ENCODE measurements at regions not wholly inside any gene's neighbourhood (a gene's known extent, or its start where the extent isn't known, plus 50 kb on each side); places are given as distances from the start of the nearest gene placed in this dataset.

DNA sequence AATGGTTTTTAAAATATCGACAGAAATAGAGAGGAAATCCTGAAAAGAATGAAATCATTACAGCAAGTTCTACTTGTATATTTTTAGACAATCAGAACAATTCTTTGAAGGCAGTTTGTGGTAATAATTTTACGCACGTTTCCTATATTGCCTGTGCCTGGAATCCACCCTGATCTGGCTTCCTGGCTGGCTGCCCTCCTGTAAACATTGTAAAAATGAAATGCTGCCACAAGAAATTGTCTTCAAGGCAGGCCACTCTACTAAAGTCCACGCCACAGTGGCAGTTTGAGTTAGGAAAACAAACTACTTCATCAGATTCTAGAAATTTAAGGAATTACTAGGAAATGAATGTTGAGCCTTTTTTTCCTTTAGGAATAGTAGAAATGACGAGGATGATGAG is 454.5 kb upstream of the NR5A2 start:
- H3K27ac ChIP-seq = no peak overlapping the region
- DNase-seq (ENCODE audit: low spot score in 2 of 2) = no peak
- no peak for TF ChIP-seq POLR2AphosphoS5 (IDR thresholded peaks at IDR 0.05)
- TF ChIP-seq, protein P1, sequence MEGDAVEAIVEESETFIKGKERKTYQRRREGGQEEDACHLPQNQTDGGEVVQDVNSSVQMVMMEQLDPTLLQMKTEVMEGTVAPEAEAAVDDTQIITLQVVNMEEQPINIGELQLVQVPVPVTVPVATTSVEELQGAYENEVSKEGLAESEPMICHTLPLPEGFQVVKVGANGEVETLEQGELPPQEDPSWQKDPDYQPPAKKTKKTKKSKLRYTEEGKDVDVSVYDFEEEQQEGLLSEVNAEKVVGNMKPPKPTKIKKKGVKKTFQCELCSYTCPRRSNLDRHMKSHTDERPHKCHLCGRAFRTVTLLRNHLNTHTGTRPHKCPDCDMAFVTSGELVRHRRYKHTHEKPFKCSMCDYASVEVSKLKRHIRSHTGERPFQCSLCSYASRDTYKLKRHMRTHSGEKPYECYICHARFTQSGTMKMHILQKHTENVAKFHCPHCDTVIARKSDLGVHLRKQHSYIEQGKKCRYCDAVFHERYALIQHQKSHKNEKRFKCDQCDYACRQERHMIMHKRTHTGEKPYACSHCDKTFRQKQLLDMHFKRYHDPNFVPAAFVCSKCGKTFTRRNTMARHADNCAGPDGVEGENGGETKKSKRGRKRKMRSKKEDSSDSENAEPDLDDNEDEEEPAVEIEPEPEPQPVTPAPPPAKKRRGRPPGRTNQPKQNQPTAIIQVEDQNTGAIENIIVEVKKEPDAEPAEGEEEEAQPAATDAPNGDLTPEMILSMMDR (IDR thresholded peaks at IDR 0.05) = no peak
- TF ChIP-seq POLR2A (IDR thresholded peaks at IDR 0.05) = no peak
- no peak for TF ChIP-seq EP300 (IDR thresholded peaks at IDR 0.05)
- no peaks in the 10 kb centered on the region for H3K27me3 ChIP-seq
- H3K9me3 ChIP-seq = no peaks in the 10 kb centered on the region
- H3K4me3 ChIP-seq = no peak overlapping the region
- H3K36me3 ChIP-seq = no peaks in the 10 kb centered on the region
- WGBS = 38% methylated on average over 5 of the region's 5 CpGs
- H3K4me1 ChIP-seq = no peaks in the 10 kb centered on the region

DNA sequence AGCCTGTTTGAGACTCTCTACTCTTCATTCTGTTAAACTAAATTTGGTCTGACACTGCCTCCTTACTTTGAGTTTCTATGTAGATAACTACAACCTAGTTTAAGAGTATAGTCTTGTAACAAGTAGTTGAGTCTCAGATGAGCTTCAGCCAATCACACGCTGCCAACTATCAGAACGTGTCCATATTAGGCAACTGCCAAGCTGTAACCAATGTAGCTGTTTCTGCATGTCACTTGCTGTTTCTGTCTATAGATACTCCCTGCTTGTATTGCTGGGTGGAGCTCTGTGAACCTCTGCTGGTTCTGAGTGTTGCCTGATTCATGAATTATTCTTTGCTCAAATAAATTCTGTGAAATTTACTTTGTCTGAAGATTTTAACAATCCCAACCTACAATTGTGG is 452.6 kb upstream of the NR5A2 start:
- WGBS = 69% methylated on average over 2 of the region's 2 CpGs
- Histone ChIP-seq H3K4me1 (no peaks in the 10 kb centered on the region), H3K9me3 (no peaks in the 10 kb centered on the region), H3K27me3 (no peaks in the 10 kb centered on the region), H3K36me3 (no peaks in the 10 kb centered on the region), H3K4me3 (no peak overlapping the region), H3K27ac (no peak overlapping the region)
- no peak for DNase-seq (ENCODE audit: low spot score in 2 of 2)
- TF ChIP-seq EP300 (IDR thresholded peaks at IDR 0.05) = no peak
- TF ChIP-seq POLR2A (IDR thresholded peaks at IDR 0.05) = no peak
- TF ChIP-seq, protein P1 (IDR thresholded peaks at IDR 0.05) = no peak
- no peak for TF ChIP-seq POLR2AphosphoS5 (IDR thresholded peaks at IDR 0.05)

DNA sequence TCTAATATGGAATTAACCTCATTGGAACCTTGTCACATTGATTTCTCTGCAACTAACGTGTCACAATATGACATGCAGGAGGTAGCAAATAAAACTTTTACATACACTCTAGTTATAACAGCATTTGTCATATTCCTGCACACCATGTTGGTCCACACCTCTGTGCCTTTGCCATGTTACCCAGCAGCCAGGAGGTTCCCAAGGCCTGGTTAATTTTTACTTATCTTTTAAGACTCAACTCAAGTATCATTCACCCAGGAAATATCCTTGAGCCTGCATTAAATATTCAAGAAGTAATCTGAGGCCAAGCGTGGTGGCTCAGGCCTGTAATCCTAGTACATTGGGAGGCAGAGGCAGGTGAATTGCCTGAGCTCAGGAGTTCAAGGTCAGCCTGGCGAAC is 447.2 kb upstream of the NR5A2 start:
- TF ChIP-seq EP300 (IDR thresholded peaks at IDR 0.05) (no peak), POLR2A (IDR thresholded peaks at IDR 0.05) (no peak), POLR2AphosphoS5 (IDR thresholded peaks at IDR 0.05) (no peak)
- TF ChIP-seq, protein P1 (IDR thresholded peaks at IDR 0.05) = no peak
- no peaks in the 10 kb centered on the region for H3K36me3 ChIP-seq
- H3K4me3 ChIP-seq = no peak overlapping the region
- DNase-seq (ENCODE audit: low spot score in 2 of 2) = no peak
- no peaks in the 10 kb centered on the region for H3K27me3 ChIP-seq
- 90% methylated on average over 3 of the region's 3 CpGs for WGBS
- no peaks in the 10 kb centered on the region for H3K9me3 ChIP-seq
- H3K4me1 ChIP-seq = no peaks in the 10 kb centered on the region
- H3K27ac ChIP-seq = no peak overlapping the region

DNA sequence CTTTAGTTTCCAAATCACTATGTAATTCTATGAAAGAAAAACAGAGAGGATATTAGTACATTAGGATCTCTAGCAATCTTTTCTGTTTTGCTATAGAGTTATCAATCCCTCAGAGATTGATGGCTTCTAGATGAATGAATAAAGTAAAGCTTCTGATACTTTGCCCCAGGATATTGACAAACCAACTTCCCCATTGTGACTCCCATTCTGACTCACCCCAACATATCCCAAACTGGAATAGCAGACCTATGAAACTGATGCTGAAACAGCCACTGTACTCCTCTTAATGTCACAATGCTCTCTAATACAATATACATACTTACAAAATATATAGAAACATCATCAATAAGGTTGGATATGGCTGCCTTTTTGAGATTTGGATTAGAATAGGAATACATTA is 442.1 kb upstream of the NR5A2 start:
- no peak for TF ChIP-seq POLR2AphosphoS5 (IDR thresholded peaks at IDR 0.05)
- TF ChIP-seq, protein P1 (IDR thresholded peaks at IDR 0.05) = no peak
- TF ChIP-seq EP300 (IDR thresholded peaks at IDR 0.05) = no peak
- TF ChIP-seq POLR2A (IDR thresholded peaks at IDR 0.05) = no peak
- DNase-seq (ENCODE audit: low spot score in 2 of 2) = no peak
- no peak overlapping the region for H3K4me3 ChIP-seq
- no peak overlapping the region for H3K27ac ChIP-seq
- no peaks in the 10 kb centered on the region for H3K9me3 ChIP-seq
- H3K4me1 ChIP-seq = no peaks in the 10 kb centered on the region
- no peaks in the 10 kb centered on the region for H3K36me3 ChIP-seq
- H3K27me3 ChIP-seq = no peaks in the 10 kb centered on the region

DNA sequence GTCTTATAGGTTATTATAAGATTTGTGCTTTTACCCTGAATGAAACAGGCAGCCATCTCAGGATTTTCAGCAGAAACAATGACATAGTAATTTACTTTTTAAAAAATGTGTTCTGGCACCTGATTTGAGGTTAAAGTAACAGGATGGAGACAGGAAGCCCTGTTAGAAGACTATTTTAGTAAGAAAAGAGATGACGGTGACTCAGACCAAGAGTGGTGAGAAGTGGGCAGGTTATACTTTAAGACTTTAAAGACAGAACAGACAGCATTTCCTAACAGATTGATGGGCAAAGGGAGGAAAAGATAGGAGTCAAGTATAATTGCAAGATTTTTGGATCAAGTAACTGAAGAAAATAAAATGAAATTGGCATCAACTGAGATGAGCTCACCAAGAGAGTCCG is 436.8 kb upstream of the NR5A2 start:
- no peak for TF ChIP-seq POLR2AphosphoS5 (IDR thresholded peaks at IDR 0.05)
- TF ChIP-seq EP300 (IDR thresholded peaks at IDR 0.05) = no peak
- TF ChIP-seq POLR2A (IDR thresholded peaks at IDR 0.05) = no peak
- TF ChIP-seq, protein P1 (IDR thresholded peaks at IDR 0.05) = no peak
- no peaks in the 10 kb centered on the region for H3K4me1 ChIP-seq
- no peak overlapping the region for H3K27ac ChIP-seq
- H3K27me3 ChIP-seq = no peaks in the 10 kb centered on the region
- H3K9me3 ChIP-seq = no peaks in the 10 kb centered on the region
- no peak overlapping the region for H3K4me3 ChIP-seq
- no peaks in the 10 kb centered on the region for H3K36me3 ChIP-seq
- no peak for DNase-seq (ENCODE audit: low spot score in 2 of 2)
- WGBS = 76% methylated on average over 2 of the region's 2 CpGs

All from suprapubic skin (tissue), 4 donors.